Neural crest cell (in vitro differentiated cells): ENCODE measurements at regions not wholly inside any gene's neighbourhood (a gene's known extent, or its start where the extent isn't known, plus 50 kb on each side); places are given as distances from the start of the nearest gene placed in this dataset.

ENCODE experiments used
- DNase-seq: peaks from one replicate; pipeline ENCODE4 v3.0.0; 2021; ENCODE audit warnings: low read depth, mixed read lengths, low spot score
- H3K27ac Mint-ChIP-seq: one replicate; pipeline ENCODE4 v1.8.0; 2021; ENCODE audit warnings: mild to moderate bottlenecking, mixed read lengths; ENCODE audit not compliant: unreplicated experiment
- H3K27me3 Mint-ChIP-seq: 2 replicates; pipeline ENCODE4 v1.8.0; 2021; ENCODE audit warnings: low read depth, mild to moderate bottlenecking, mixed read lengths
- H3K36me3 Mint-ChIP-seq: 2 replicates; pipeline ENCODE4 v1.8.0; 2021; ENCODE audit warnings: low read depth, mild to moderate bottlenecking, mixed read lengths
- H3K4me1 Mint-ChIP-seq: 2 replicates; pipeline ENCODE4 v1.8.0; 2021; ENCODE audit warnings: mixed read lengths
- H3K4me3 Mint-ChIP-seq: one replicate; pipeline ENCODE4 v1.8.0; 2021; ENCODE audit warnings: mild to moderate bottlenecking, mixed read lengths
- H3K9me3 Mint-ChIP-seq: 2 replicates; pipeline ENCODE4 v1.8.0; 2021; ENCODE audit warnings: mixed read lengths
- CTCF ChIP-seq: fragments of 200-600 bp; sonication (generic); conservative IDR thresholded peaks from 2 replicates; pipeline ENCODE4 v1.5.0; 2021; ENCODE audit warnings: antibody characterized with exemption, mild to moderate bottlenecking

- H3K27me3 Mint-ChIP-seq = no peaks in the 10 kb centered on the region
- TF ChIP-seq CTCF = no peak
- H3K4me1 Mint-ChIP-seq = peaks cover 7% of the 10 kb centered on the region
- no peak overlapping the region for H3K27ac Mint-ChIP-seq
- no peak overlapping the region for H3K4me3 Mint-ChIP-seq
- H3K36me3 Mint-ChIP-seq = no peaks in the 10 kb centered on the region
- no peak for DNase-seq
- H3K9me3 Mint-ChIP-seq = peaks cover 2% of the 10 kb centered on the region
Observed at GRCh38 chr2:8018956-8019355, 662.9 kb upstream of the ID2 start.

DNA sequence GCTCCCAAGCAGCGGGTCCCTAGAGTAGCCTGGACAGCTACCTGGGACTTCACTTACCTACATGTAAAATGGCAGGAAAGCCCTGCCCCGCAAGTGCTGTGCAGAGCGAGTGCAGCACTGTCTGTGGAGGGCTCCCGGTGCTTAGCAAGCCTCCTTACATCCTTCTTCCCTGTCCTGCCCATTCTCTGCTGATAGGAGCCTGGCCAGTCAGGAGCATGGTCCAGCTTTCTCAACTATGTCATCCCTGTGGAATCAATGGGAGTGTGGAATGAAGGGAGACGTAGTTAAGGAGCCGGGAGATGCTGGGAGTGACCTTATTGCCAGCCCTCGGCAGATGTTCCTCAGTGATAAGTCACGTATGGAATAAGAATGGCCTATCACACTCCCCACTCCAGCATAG lies 661.9 kb upstream of the ID2 start:
- Mint-ChIP-seq H3K9me3 (peaks cover 2% of the 10 kb centered on the region), H3K4me1 (peaks cover 7% of the 10 kb centered on the region), H3K27ac (no peak overlapping the region), H3K36me3 (no peaks in the 10 kb centered on the region), H3K27me3 (no peaks in the 10 kb centered on the region), H3K4me3 (no peak overlapping the region)
- TF ChIP-seq CTCF = no peak
- no peak for DNase-seq

DNA sequence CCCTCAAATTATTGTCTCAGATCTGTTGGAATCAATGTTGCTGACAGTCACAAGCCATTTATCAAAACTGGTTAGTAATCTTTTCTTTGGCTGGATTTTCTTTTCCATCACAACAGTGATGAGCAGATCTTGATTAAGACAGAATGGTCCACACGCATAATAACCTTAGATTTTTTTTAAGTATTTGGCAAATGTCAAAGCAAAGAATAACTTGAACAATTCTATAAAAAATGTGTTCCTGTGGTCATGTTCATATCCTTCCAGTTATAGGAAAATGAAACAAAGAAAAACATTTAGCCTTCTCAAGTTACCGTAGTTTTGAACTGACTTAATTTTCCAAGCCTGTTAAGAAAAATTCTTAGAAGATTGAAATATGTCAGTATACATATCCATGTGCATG lies 659.9 kb upstream of the ID2 start:
- Mint-ChIP-seq H3K27me3 (no peaks in the 10 kb centered on the region), H3K27ac (no peak overlapping the region), H3K9me3 (peaks cover 2% of the 10 kb centered on the region), H3K4me1 (peaks cover 3% of the 10 kb centered on the region), H3K4me3 (no peak overlapping the region), H3K36me3 (no peaks in the 10 kb centered on the region)
- DNase-seq = no peak
- no peak for TF ChIP-seq CTCF

DNA sequence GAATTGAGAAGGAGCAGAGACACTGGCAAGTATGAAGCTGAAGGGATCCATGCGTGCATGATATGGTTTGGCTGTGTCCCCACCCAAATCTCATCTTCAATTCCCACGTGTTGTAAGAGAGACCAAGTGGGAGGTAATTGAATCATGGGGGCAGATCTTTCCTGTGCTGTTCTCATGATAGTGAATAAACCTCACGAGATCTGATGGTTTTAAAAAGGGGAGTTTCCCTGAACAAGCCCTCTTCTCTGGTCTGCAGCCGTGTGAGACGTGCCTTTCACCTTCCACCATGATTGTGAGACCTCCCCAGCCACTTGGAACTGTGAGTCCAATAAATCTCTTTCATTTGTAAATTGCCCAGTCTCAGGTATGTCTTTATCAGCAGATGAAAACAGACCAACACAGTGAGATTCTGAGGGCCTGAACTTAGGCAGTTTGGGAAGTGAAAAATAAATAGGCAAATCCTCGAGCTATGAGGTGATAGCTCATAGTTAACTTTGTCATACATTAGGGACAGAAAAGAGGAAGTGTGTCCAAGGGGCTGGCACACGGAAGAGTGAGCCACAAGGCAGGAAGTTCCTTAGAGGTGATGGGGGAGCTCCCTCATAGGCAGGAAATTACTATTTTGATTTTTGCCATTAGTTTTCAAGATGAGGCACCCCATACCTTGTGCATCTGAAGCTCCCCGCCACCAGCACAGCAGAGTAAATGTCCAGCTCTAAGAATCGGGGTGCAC lies 658.8 kb upstream of the ID2 start:
- peaks cover 2% of the 10 kb centered on the region for H3K27me3 Mint-ChIP-seq
- H3K9me3 Mint-ChIP-seq = peaks cover 2% of the 10 kb centered on the region
- no peak overlapping the region for H3K4me3 Mint-ChIP-seq

DNA sequence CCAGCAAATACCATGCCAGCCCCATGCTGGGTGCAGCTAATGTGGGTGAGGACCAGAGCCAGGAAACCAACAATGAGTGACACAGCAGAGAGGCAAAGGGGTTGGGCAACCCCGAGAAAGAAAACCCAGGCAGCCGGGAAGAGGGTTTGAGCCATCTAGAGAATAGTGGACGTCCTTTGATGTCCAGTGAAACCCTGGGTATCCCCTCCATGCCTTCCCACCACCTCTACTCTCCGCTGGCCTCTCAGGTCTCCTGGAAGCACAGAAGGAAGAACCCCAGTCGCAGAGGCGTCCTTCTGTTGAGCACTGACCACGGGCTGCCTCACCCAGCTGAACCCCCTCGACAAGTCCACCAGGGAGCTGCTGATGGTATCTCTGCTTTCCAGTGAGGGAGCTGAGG lies 657.4 kb upstream of the ID2 start:
- peaks cover 2% of the 10 kb centered on the region for H3K27me3 Mint-ChIP-seq
- no peak for DNase-seq
- TF ChIP-seq CTCF = no peak
- H3K4me3 Mint-ChIP-seq = no peak overlapping the region
- no peak overlapping the region for H3K27ac Mint-ChIP-seq
- no peaks in the 10 kb centered on the region for H3K4me1 Mint-ChIP-seq
- H3K36me3 Mint-ChIP-seq = no peaks in the 10 kb centered on the region
- no peaks in the 10 kb centered on the region for H3K9me3 Mint-ChIP-seq

More for the DNA sequence above, 658.8 kb upstream of the ID2 start:
- Mint-ChIP-seq H3K27ac (no peak overlapping the region), H3K36me3 (no peaks in the 10 kb centered on the region), H3K4me1 (no peaks in the 10 kb centered on the region)
- TF ChIP-seq CTCF = no peak
- no peak for DNase-seq
